Glomerular endothelial cell (primary cell): ENCODE measurements at regions not wholly inside any gene's neighbourhood (a gene's known extent, or its start where the extent isn't known, plus 50 kb on each side); places are given as distances from the start of the nearest gene placed in this dataset.
"Not testable (repeated sequence)": the region's sequence is repeated elsewhere in the genome, so short reads cannot be mapped to it uniquely, and the experiment has no call there.

ENCODE experiments used
- DNase-seq: peaks from one replicate; pipeline ENCODE4 v3.0.0-alpha.2; 2011; ENCODE audit warnings: low read depth, low spot score; ENCODE audit errors: extremely low read depth

DNA sequence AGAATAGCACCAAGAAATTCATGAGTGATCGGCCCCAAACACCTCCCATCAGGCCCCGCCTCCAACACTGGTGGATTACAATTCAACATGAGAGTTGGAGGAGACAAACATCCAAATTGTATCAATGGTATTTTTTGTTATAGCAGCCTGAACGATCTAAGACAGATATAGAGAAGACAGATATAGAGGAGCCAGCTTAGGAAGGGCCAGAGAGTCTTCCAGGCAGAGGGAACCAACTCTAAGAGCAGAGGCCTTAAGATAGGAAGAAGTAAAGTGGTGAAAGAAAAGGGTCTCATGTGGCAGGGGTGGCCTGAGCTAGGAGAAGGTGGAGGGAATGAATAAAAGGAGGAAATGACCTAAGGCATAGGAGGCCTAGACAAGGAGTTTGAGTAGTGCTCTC is 158.8 kb upstream of the TBL1XR1 start:
- no peak for DNase-seq

DNA sequence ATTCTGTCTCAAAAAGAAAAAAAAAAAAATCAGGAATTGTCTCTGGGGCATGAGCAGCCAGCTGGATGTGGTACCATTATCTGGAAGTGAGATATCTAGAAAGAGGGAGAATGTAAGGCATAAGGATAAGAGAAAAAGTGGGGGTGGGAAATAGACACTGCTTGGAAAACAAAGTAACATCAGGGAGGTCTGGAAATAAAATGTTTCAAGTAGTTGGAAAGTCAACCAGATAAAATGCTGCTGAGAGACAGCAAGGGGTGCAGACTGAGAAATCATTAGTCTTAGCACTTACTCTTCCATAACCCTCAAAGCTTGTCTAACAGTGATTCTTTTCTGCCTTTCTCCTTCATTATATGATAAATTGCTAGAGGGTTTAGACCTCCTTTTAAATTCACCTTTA is 159.7 kb upstream of the TBL1XR1 start:
- DNase-seq = no peak

DNA sequence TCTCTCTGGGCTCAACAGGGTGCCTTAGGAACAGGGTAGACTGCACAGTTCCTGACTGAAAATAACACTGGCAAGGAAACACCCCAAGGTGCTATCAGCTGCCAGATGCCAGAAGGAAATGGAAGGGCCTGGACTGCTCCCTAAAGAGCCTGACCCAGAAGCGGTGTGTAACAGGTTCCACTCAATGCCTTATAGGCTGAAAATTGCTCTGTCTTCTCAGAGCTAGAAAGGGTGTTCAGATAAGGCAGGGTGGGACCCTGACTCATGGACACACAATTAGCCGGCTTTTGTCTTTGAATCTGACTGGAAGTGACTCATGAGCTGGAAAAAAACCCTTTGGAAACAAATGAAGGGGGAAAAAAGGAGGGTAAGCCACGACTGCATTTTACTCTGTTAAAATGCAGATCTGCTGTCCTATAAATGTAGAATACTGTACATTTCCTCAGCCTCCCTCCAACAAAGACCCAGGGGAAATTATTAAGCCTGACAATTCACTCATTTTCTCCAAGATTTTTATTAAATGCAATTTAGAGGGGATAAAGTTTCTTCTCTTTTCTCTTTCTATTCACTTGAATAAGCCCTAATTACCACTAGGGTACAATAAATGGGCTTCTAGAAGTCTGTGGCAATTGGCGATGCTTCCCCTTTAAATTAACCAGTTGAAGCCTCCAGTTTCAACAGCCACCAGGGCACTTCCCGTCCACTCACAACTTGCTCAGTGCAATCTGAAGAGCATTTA is 160.2 kb upstream of the TBL1XR1 start:
- peak; percentile 91 for DNase-seq

DNA sequence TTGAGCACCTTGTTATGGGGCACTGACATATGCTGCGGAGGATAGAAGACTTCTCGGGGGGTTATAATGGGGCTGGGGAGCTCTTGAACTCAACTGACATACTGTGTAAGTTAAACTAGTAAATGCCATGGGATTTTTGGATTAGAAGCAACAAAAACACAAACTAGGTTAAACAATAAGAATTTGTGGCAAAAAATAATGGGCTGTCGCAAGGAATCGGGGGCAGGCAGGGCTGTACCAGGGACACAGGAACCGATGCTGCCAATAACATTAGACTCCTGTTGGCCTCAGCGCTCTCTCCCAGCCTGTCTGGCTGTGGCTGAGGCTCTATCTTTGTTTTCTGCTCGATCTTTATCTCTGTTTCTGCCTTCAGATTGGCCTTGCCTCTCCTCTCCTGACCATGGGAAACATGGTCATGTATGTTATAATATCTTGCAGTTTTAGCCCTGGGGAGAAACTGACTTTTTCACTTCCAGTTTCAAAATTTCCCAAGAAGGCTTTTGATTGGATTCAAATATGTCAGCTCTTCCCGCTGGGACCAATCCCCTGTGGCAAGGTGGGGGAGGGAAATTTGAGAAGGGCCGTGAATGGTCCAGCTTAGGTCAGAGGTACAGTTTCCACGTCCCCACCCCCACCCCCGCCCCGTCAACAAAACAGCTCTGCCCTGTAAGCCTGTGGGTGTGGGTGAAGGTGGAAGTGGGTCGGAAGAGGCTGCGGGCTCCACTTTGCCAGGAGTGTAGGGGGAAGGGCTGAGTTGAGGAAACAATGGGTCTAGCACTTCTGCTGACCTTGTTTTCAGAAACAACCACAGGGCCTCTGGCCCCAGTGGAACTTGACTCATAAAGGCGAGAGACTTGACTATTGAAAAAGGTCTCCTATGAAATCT is 161.1 kb upstream of the TBL1XR1 start:
- DNase-seq = peak; percentile 78

DNA sequence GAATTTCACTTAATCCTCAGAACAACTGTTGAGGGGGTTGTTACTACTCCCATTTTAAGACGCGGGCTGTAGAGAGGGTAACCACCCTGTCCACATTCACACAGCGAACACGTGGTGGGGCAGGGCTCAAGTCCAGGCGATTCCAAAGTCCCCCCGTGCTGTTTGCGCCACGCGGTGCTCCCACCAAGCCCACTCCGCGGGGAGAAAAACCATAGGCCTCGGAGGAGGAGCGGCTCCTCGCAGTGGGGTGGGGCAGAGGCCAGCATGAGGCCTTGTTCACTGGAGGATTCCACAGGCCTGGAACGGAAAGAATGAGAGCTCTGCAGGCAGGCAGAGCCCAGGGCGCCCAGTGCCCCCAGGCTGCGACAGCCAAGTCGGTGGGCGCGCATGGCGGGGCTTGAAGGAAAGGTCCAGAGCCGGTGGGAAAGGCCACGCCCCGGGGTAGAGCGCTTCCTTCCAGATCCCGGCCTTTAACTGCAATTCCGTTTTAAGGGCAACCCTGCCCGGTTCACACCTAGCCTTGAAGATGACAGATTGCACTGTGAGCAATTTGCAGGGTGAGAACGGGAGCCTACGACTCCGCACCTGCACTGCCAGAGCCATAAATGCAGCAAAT is 161.8 kb upstream of the TBL1XR1 start:
- no peak for DNase-seq

DNA sequence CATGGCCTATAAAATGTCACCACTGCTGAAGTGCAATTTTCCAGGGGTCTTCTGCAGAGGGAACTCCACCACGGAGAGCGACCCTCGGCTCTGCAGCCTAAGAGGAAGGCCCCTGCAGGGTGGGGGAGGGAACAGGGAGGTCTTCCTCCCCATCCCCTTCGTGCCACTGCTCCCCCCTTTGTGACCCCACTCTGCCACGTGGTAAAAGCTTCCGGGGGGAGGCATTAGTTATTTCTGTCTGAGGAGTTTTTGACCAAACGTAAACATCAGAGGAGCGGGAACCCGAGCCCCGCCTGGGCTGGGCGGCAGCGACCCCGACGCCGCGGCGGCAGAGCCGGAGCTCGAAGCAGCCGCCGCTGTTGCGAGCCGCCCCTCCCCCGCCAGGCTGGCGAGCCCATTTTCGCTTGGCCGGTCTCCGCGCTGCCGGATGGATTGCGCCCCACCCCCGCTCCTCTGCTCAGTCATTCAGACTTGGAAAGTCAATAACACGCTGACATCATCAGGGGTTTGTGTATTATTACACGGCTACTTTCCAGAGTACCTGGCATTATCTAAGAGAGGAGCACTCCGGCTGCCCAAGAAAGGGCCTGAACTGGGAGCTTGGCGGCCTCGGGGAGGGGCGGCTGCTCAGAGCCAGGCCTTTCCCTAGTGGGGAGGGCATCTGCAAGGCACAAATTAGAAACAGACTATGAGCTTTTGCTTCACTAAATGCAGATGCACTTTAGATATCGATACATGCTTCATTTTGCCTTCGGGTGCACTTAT is 162.5 kb upstream of the TBL1XR1 start:
- peak; percentile 99 for DNase-seq

DNA sequence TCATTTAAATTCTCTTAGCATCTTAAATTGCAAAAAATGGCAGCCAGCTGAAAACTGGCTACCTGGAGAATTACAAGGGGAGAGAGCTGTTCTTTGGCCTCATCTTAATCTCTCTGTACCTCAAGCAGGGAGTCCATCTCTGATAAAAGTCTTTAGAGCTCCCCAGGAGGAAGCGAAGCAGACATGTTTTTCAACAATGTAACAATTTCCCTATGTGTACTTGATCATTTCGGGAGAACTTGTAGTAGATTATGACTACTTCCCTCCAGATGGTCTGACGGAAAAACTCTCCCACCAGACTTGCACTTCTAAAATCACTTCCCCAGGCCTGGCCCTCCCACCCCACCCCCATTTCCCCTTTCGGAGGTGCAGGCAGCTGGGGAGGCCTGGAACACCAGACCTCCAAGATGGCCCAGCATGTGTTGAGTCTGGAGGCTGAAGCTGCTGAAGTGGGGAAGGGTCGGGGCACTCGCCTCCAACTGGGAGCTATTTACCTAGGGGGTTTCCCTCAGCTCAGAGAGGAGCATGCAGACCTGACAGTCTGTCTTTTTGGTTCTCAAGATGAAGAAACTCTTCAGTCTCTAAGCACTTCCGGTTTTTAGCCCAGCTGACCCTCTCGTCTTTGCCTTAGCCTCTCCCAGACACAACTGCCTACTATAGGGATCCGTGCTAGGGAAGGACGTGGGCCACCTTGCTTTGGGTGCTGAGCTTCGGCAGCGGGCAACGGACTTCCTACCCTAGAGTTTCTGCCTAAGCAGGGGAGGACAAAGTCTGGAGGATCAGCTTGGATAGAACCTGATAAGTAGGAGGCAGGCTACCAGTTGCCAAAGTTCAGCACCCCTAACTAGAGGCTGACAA is 164.0 kb upstream of the TBL1XR1 start:
- DNase-seq = no peak

DNA sequence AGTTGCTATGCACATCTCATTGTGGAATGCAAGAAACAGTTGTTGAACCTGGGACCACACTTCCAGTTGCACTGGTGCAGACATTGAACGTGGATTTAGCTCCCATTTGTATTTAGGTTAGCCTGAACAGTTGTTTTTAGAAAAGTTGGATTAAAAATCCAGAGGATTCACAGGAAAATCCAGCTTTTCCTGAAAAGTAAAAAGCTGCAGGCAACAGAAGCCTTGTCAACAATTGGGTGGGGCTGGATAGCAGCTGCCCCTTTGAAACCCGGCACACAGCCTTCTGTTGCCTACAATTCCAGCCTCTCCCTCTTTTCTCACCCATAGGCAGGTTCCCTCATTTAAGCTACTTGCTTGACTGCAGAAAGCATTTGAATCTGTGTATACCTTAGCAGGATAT is 165.3 kb upstream of the TBL1XR1 start:
- DNase-seq = no peak

DNA sequence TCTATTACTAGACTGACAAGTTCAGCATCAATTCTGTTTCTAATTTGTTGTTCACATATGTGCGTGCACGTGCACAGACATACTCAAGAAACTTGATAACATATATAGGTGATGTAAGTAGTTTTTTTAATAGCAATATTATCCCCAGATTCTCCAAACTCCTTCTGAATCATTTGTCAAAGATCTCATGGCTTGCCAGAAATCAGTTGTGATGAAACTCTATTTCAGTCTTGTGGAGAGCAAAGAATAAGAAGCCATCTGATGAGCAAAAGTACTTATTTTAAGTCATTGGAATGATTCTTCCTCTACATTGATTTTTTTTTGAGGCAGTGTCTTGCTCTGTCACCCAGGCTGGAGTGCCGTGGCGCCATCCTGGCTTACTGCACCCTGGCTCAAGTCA is 167.0 kb upstream of the TBL1XR1 start:
- no peak for DNase-seq

DNA sequence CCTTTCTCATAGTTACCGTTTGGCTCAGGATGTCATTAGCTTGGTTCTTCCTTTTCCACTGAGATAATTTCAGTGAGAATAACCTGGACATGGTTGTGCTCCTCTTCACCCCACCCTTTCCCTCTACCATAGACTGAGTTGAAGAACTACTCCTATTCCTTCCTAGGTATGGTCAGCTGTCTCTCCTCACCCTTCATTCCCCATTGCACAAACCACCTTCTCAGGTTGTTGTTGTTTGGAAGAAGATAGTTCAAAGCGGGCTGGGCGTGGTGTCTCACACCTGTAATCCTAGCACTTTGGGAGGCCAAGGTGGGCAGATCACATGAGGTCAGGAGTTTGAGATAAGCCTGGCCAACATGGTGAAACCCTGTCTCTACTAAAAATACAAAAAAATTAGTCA is 168.0 kb upstream of the TBL1XR1 start:
- not testable (repeated sequence) for DNase-seq

DNA sequence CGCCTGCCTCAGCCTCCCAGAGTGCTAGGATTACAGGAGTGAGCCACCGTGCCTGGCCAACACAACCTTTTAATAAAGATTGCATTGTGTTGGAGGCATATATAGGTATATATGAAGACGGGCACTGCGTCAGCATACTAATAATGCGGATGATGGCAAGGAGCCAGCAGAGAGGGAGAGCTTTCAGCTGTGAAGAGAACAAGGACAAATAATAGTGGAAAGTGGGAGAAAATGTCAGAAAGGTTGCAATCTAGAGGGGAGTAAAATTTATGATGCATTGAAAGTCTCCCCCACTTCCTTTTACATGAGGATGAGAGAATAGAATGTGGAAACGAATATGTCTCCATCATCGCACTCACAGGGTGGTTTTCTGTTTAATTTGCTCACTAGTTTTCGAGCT is 170.5 kb upstream of the TBL1XR1 start:
- no peak for DNase-seq

DNA sequence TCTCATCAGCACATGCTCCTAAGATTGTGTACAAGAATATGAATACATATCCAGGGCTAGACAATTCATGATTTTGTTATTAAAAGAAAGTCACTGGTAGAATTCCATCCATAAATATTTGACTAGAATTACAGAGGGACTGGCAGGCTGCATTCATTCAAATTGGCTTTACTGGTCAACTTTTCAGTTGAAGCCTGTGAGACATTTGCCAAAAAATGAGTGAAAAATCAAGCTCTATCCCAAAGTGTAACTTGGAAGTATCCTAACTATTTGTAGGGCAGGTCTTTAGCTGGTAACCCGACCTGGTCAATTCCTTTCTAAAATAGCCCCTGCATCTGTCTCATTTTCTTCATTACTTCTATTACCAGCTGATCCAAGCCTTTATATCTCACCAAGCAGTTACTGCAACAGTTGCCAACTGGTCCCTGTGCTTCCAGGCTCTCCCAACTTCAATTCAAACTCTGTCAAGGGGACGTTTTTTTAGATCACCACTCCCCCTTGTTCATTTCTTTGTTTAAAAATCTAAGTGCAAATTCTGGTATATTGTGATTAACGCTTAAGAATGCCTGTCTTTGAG is 173.1 kb upstream of the TBL1XR1 start:
- DNase-seq = no peak

DNA sequence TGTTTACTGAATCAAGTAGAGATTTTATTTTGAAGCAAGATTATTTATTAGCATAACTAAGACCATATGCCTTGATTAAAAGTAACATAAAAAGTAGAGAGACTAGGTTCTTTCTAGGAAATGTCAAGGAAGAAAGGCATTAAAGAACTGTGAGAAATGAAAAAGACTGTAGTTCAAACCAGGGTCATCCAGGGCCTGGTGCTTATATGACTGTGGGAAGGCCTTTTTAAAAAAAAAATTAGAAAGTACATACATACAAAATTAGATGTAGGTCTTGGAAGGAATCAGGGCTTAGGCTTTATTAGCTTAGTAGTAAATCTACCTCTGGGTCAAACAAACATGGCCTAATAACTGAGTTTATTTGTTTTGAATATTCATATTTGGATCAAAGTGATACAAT is 173.9 kb upstream of the TBL1XR1 start:
- no peak for DNase-seq

DNA sequence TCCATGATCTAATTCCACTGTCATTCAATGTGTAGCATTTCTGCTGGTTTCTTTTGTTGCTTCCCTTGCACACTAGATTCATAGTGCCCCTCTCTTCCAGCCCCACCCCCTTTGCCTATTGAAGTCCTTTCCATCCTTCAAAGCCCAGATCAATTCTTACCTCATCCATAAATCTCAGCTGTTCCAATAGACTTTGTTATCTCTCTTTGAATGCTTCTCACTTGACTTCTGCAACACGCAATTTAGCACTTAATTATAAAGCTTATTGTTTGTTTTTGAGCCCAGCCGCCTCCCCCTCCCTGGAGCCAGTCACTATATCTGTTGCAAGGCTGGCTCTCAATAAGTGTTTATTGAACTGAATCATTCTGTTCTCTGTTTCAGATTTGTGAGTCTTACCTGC is 174.6 kb upstream of the TBL1XR1 start:
- no peak for DNase-seq

DNA sequence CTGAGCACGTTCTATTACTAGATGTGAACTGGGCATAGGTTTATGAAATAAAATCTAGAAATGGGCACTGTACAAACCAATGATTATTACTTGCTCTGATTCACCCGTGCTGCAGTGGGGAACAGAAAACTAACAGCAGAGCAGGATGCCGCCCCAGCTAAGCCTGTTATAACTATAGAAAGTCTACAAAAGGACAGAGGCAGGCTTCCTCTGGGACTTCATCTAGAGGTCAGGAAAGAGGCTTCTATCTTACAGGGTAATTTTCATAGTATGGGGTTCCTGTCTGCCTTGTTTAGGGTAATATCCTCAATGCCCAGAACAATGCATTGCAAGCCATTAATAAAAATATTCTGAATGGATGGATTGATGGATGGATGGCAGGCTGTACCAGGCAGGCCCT is 177.0 kb upstream of the TBL1XR1 start:
- DNase-seq = no peak

DNA sequence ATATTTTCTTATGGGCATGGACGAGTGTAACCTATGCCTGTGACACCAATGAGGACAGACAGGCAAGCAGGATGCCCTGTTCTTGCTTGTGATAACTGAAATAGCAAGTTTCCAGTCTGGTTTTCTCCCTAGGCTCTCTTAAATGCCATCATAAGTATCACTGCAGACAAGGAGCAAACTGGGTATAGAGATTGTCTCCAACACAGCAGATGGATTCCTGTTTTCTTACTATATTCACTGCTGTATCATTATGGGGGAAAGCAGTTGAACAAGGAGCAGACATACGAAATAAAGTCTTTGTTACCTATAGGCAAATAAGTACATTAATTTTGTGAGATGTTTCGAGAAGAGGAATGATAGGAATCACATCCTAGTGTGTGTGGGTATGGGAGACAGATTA is 178.0 kb upstream of the TBL1XR1 start:
- no peak for DNase-seq

DNA sequence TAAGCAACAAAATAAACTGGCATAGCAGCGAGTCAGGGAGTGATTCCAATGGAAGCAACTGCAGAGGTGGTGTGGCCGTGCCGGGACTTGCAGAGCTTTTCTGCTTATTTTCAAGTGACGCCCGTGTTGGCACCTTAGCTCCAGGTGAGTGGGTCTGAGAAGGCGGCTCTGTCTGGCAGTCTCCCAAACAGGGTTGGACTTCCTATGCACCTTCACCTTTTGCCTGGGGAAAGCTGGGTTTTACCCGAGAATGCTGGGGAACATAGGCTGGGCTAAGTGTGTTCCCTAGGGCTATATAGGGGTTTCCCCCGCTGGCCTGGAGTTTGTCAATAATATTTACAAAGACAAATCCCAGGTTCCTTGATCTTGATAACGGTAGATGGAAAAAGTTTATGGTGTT is 179.9 kb upstream of the TBL1XR1 start:
- DNase-seq = no peak

DNA sequence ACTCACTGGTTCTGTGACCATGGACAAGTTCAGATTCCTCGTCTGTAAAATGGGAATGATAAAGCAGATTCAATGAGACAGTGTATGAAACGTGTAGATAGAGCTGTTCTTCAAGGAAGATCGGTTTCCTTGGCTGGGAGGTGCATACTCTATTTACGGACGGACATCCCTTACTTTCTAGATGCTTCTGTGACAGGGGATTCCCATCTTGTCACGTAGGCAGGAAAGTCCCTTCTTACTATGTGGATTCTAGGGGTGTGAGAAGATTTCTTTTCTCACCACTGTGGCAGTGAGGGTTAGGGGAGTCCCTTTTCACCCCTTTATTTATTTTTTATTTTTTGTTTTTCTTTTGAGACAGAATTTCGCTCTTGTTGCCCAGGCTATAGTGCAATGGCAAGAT is 180.9 kb upstream of the TBL1XR1 start:
- no peak for DNase-seq

DNA sequence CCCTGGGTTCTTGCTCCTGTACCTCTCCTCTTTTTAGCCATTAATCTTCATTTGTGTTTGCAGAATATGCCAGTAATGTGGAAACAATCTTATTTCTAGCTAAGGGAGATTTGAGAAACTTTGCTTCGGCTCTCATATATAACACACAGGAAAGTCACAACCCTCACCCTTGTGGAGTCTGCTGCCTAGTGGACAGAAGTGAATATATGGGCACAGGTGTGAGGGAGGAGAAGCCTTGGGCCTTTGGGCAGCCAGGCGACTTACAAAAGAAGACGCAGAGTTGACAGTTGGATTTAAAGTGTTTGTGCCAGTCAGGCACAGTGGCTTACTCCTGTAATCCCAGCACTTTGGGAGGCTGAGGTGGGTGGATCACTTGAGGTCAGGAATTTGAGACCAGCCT is 181.8 kb upstream of the TBL1XR1 start:
- no peak for DNase-seq

DNA sequence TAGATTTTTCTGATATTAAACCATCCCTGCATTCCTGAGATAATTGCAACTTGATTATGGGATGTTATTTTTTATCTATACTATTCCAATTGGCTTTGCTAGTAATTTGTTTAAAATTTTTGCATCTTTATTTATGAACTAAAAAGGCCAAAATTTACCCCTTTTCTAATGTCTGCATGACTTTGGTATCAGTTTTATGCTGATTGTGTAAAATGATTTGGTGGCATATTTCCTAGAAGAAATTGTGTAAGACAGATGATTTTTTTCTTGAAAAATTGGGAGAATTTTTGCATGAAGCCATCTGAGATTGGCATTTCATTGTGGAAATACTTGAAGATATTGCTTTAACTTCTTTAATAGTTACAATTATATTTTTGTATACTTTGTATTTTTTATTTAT is 183.8 kb upstream of the TBL1XR1 start:
- no peak for DNase-seq
